Stomach smooth muscle (tissue), 2 donors: ENCODE measurements at regions not wholly inside any gene's neighbourhood (a gene's known extent, or its start where the extent isn't known, plus 50 kb on each side); places are given as distances from the start of the nearest gene placed in this dataset.
"Not testable (repeated sequence)": the region's sequence is repeated elsewhere in the genome, so short reads cannot be mapped to it uniquely, and the experiment has no call there.

Experiments used
- H3K27ac ChIP-seq: one replicate; pipeline ENCODE4 v1.7.0; 2013; ENCODE audit warnings: mild to moderate bottlenecking, low read length, inconsistent platforms
- H3K27me3 ChIP-seq, 2 donors: one replicate each; pipeline ENCODE4 v1.7.0; 2013; ENCODE audit warnings: low read length in 2 of 2; ENCODE audit not compliant: insufficient read depth in 2 of 2, control insufficient read depth in 1 of 2
- H3K36me3 ChIP-seq, 2 donors: one replicate each; pipeline ENCODE4 v1.7.0; 2013; ENCODE audit warnings: low read length in 2 of 2; ENCODE audit not compliant: control insufficient read depth in 2 of 2, insufficient read depth in 2 of 2
- H3K4me1 ChIP-seq: one replicate; pipeline ENCODE4 v1.7.0; 2013; ENCODE audit warnings: low read length; ENCODE audit not compliant: control insufficient read depth, insufficient read depth
- H3K4me3 ChIP-seq, 2 donors: one replicate each; pipeline ENCODE4 v1.7.0; 2013; ENCODE audit warnings: low read length in 2 of 2
- H3K9ac ChIP-seq, 2 donors: one replicate each; pipeline ENCODE4 v1.7.0; 2013; ENCODE audit warnings: low read length in 2 of 2, mild to moderate bottlenecking in 1 of 2
- H3K9me3 ChIP-seq, 2 donors: one replicate each; pipeline ENCODE4 v1.7.0; 2013; ENCODE audit warnings: low read length in 2 of 2; ENCODE audit not compliant: control insufficient read depth in 2 of 2
- donor health status: healthy.
- donor health status: Pancreatic carcinoma.

DNA sequence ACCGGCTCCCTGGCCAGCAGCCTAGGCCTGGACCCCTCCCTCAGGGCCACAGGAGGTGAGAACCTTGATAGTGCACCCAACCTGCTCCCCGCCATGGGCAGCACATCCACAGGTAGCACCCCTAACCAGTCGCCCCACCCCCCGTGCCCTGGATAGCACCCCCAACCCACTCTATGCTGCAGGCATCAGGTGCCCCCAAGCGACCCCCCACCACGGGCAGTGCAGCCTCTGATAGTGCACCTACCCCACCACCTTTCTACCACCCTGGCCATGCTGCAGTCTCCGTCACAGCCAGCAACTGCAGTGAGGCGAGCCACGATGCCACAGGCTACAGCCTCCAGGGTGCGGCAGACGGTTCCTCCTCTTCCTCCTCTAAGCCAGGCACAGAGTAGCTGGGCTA is 55.6 kb downstream of the SOWAHC start:
- Histone ChIP-seq H3K9ac (no peak overlapping the region), H3K27ac (no peak overlapping the region), H3K27me3 (no peaks in the 10 kb centered on the region), H3K4me1 (no peaks in the 10 kb centered on the region), H3K9me3 (no peaks in the 10 kb centered on the region), H3K36me3 (no peaks in the 10 kb centered on the region), H3K4me3 (no peak overlapping the region)

DNA sequence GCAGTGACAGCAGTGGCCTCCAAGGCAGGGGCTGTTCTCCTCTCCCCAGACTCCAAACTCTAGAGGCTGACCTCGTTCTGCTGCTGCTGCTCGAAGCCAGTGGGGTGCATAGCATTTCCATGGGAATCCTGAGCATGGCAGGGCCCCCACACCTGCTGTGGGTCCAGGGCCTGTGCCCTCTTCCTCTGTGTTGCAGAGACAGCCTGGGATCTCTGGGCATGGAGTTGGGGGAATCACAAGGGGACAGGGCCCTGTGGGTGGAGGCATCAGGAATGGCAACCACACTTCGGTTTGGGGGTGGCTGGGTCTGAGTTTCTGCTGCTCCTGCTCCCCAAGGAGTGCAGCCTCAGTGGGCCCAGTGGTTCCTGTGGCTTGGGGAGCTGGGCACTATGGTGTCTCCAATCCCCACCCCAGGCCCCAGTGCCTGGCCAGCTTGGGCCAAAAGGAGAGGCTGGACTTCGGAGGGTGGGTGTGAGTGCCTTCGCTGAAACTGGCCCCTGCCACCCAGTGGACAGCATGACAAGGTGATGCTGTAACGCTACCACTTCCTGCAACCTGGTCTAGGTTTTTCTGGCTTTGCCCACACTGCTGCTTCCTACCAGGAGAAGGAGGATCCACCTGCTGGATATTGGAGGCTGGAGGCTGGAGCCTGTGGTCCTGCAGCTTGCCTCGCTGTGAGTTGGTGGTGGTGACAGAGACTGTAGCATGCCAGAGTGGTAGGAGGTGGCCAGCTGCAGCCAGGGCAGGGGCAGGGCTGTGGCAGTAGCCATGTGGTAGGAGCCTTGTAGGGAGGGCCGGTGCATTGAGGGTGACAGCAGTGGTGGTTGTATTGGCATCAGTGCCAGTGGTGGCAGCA is 56.6 kb downstream of the SOWAHC start:
- Histone ChIP-seq H3K27me3 (no peaks in the 10 kb centered on the region), H3K4me3 (no peak overlapping the region), H3K27ac (no peak overlapping the region), H3K9ac (no peak overlapping the region), H3K9me3 (no peaks in the 10 kb centered on the region), H3K36me3 (no peaks in the 10 kb centered on the region), H3K4me1 (peaks cover 4% of the 10 kb centered on the region)

DNA sequence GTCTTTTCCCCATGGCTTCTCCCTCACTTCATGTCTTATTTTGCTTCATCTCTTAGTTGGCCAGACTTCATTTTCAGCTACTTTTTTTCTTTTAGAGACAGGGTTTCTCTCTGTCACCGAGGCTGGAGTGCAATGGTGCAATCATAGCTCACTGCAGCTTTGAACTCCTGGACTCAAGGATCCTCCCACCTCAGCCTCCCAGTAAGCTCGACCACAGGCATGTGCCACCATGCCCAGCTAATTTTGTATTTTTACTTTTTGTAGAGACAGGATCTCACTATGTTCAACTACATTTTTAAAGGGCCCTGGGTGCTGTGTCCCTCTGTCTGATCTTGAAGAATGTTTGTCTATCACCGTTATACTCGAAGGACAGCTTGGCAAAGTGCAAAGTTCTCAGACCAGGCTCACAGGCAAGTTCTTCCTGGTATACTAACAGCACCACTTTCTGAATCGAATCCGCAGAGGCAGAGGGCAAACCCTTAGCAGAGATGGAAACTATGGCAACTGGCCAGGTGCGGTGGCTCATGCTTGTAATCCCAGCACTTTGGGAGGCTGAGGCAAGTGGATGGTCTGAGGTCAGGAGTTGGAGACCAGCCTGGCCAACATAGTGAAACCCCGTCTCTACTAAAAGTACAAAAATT is 60.9 kb downstream of the SOWAHC start:
- Histone ChIP-seq H3K27me3 (no peaks in the 10 kb centered on the region), H3K4me3 (no peak overlapping the region), H3K9ac (no peak overlapping the region), H3K36me3 (no peaks in the 10 kb centered on the region), H3K9me3 (no peaks in the 10 kb centered on the region), H3K4me1 (peaks cover 30% of the 10 kb centered on the region), H3K27ac (no peak overlapping the region)

DNA sequence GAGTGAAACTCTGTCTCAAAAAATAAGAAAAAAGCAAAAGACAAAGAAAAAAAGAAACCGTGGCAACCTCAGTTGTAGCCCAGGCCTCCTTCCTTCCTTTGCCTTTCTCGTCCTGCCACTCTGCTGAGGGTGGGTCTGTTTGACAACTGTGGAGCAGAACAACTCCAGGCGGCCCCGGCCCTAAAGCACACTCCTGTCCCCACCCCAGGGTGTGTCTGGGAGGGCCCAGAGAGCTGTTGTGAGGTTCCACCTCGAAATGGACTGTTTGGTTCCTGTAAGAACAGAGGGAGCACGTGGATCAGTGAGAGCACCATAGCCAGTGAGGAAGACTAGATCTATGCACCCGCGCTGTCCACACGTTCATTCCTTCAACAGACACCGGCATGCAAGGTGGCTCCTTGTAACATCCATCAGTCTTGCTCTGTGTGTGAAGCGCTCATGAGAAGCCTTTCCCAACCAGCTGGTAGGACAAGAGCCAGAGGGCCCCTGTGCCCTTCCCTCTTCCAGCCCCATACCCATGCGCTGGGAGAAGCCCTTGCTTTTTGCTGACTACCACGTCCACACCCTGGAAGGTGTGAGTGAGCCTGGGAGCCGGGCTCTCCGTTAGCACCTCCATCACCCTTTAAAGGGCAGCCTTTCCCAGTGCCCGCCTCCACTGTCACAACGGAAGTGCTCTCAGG is 61.6 kb downstream of the SOWAHC start:
- H3K9me3 ChIP-seq: no peaks in the 10 kb centered on the region
- no peak overlapping the region for H3K27ac ChIP-seq
- H3K4me3 ChIP-seq: no peak overlapping the region
- no peaks in the 10 kb centered on the region for H3K36me3 ChIP-seq
- peaks cover 30% of the 10 kb centered on the region for H3K4me1 ChIP-seq
- no peaks in the 10 kb centered on the region for H3K27me3 ChIP-seq
- no peak overlapping the region for H3K9ac ChIP-seq

DNA sequence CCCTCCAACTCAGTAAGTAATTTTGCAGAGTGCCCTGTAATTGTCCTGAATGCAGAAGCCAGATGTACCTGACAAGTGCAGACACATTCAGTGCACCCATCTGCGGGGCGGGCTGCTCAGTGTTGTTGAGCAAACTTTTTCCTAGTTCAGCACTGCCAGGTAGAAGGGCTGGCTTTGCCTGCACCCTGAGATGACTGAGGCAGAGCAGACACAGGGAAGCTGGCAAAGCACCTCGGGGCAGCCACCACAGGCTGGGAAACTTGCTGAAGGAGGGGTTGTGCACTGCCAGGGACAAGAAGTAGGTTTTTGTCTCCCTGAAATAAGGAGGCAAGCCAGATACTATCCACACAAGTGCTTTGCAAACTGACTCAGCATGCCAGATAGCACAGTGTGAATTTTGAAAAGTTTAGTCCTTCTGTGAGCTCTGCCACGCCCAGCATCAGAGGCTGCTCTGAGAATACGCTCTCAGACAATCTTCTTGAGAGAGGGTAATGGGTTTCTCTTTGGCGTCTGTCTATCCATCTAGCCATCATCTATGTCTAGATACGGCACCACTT is 62.3 kb downstream of the SOWAHC start:
- H3K27me3 ChIP-seq: no peaks in the 10 kb centered on the region
- peaks cover 31% of the 10 kb centered on the region for H3K4me1 ChIP-seq
- no peak overlapping the region for H3K4me3 ChIP-seq
- H3K27ac ChIP-seq: no peak overlapping the region
- H3K9me3 ChIP-seq: no peaks in the 10 kb centered on the region
- no peaks in the 10 kb centered on the region for H3K36me3 ChIP-seq
- H3K9ac ChIP-seq: no peak overlapping the region

DNA sequence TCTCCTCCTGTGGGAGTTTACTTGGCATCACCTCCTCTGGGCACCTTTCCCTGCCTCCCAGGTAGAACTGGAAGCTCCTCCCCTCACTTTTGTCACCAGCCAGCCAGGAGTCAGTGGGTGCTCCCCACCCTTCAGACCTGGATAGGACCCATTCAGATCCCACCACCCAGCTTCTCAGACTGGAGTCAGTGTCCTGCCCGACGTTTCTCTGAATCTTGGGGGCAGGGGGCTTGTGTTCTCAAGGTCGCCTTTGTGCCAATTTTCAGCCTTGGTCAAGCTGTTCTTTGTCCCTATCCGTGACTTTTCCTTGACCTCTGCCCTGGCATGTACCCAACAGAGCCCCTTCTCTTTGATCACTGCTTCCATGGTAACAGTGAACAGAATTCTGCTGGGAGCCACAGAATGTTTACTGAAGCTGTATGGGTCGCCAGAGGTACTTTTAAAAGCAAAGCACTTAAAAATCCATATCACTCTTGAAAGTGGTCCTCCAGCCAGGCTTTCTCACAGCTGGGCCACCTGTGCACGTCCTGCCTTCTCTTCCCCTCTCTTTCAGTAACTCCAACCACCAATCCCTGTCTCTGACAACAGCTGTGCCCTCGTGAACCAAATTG is 63.1 kb downstream of the SOWAHC start:
- H3K9me3 ChIP-seq, H3K27me3 ChIP-seq, H3K9ac ChIP-seq, H3K36me3 ChIP-seq, H3K4me3 ChIP-seq, H3K27ac ChIP-seq: not testable (repeated sequence)
- H3K4me1 ChIP-seq: peaks cover 31% of the 10 kb centered on the region

DNA sequence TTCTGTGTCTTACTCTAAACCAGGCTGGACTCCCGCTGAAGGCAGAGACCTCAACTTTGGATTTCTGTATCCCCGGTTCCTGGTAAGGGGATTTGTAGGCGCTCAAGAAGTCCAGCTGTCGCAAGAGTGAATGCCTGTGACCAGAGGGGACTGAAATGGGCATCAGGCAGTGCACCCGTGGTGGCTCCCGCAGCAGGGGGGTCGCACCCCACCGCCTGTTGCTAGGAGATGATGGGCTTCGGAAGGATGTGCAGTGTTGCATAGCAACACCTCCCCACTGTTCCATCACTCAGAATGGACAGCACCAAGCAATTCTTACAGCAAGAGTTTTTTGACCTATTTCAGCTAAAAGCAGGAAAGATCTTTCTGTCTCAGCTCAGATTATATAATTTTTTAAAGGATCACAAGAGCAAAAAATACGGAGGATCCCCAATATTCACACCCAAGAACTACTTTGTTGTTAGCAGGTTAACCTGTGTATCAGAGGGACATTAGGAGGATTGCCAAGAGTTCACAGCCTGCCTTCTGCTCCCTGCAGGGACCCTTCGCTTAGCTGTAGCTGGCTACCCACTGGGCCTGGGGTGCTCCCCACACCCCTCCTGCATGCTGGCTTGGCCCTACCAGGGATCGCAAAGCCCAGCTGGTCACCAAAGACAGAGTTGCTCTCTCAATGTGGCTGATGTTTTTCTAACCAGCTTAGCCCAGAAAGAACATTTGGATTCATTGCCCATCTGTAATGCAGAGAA is 63.8 kb downstream of the SOWAHC start:
- Histone ChIP-seq H3K27me3 (no peaks in the 10 kb centered on the region), H3K9ac (no peak overlapping the region), H3K9me3 (no peaks in the 10 kb centered on the region), H3K4me3 (no peak overlapping the region), H3K27ac (no peak overlapping the region), H3K36me3 (no peaks in the 10 kb centered on the region), H3K4me1 (peaks cover 31% of the 10 kb centered on the region)

DNA sequence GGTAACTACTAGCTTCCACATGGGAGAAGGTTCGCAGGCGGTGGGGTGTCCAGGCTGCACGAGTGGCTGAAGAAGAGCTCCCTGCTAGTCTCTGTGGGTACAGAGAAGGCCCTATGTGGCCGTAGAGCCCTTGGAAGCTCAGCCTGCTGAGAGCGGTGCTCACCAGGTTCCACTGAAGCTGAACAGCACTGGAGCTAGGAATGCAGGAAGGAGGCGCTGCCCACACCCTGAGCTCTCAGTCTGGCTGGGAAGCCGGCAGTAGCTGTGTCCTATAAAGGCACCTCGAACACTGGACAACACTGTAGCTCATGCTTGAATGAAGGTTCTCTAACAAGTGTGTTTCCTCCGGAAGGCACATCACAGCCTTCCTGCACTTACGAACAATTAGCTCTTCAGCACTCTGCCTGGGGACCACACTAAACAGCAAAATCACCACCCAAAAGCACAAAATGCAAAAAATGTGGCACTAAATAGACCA is 64.6 kb downstream of the SOWAHC start:
- not testable (repeated sequence) for H3K9me3 ChIP-seq, H3K27me3 ChIP-seq, H3K36me3 ChIP-seq, H3K4me3 ChIP-seq, H3K9ac ChIP-seq, H3K27ac ChIP-seq
- peaks cover 31% of the 10 kb centered on the region for H3K4me1 ChIP-seq

DNA sequence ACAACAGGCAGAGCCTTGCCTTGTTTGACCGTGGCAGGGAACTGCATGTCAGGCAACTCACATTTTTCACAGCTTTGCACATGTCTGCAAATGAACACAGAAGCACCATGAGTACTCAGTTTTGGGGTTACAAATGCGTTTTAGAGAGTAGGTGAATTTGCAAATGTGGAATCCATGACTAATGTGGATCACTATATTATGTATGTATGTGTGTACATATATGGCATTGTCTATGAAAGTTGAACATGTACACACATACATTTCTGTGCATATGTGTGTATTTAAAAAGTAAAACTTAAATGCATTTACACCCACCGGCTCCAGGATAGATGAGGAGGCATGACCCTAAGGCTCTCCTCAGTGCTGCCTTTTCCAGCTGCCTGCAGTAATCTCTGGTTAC is 65.1 kb downstream of the SOWAHC start:
- Histone ChIP-seq H3K36me3 (no peaks in the 10 kb centered on the region), H3K27me3 (no peaks in the 10 kb centered on the region), H3K4me1 (peaks cover 31% of the 10 kb centered on the region), H3K4me3 (no peak overlapping the region), H3K9me3 (no peaks in the 10 kb centered on the region), H3K9ac (no peak overlapping the region), H3K27ac (no peak overlapping the region)

DNA sequence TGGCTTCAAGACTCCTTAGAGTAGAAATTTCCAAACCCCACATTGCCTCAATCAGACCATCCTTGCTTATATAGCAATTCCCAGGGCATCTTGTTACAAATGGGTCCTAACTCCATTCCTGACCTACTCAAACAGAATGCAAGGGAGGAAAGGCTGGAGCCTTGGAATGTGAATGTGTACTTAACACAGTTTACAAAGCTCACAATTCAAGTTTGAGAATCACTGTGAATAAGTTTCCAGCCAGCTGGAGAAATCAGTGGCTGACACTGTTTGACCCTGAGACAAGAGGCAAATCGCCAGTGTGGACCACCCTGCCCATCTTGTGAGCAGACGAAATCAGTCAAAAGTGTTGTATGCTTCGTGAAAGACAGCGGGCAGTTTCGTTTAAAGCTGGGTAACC is 65.5 kb downstream of the SOWAHC start:
- Histone ChIP-seq H3K27me3 (no peaks in the 10 kb centered on the region), H3K9me3 (no peaks in the 10 kb centered on the region), H3K36me3 (no peaks in the 10 kb centered on the region), H3K27ac (no peak overlapping the region), H3K9ac (no peak overlapping the region), H3K4me1 (peaks cover 31% of the 10 kb centered on the region), H3K4me3 (no peak overlapping the region)
